Prostate gland (tissue), 2 donors: ENCODE measurements at regions not wholly inside any gene's neighbourhood (a gene's known extent, or its start where the extent isn't known, plus 50 kb on each side); places are given as distances from the start of the nearest gene placed in this dataset.

Experiments used
- CTCF ChIP-seq, 4 experiments: fragments of 200-600 bp in 2 of 4; fragments of 450-650 bp in 2 of 4; sonication (generic) in 2 of 4; IDR thresholded peaks; 1 replicate in 3 of 4; 2 replicates in 1 of 4; pipeline ENCODE4 v1.5.1; 2016 to 2019; ENCODE audit warnings: antibody characterized with exemption in 4 of 4, mild to moderate bottlenecking in 2 of 4, moderate library complexity in 2 of 4
- POLR2A ChIP-seq: fragments of 450-650 bp; IDR thresholded peaks from one replicate; pipeline ENCODE4 v1.6.1; 2016; ENCODE audit warnings: antibody characterized with exemption, mild to moderate bottlenecking

DNA sequence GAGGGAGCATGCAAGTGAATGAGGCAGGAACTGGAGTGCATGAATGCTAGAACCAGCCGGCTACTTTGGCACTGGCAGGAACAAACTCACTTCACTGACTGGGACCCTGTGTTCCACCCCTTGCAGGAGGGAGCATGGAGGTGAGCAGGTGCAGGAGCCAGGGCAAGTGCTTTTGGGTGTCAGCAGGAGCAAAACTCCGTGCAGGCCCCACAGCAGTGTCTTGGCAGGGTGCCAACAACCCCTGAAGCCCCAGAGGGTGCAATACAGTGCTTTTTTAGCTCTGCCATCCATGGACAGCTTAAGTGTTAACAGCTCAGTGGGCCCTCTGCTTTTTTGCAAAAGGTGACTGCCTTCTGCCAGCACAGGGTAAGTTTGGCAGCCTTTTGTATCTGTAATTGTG, 245.8 kb upstream of the PCSK5 start:
- TF ChIP-seq CTCF (IDR thresholded peaks at IDR 0.05) (no peak), POLR2A (no peak)
